ENCODE measurements at regions not wholly inside any gene's neighbourhood (a gene's known extent, or its start where the extent isn't known, plus 50 kb on each side); places are given as distances from the start of the nearest gene placed in this dataset.
"Not testable (repeated sequence)": the region's sequence is repeated elsewhere in the genome, so short reads cannot be mapped to it uniquely, and the experiment has no call there.

- POLR2A ChIA-PET; ATAC-seq; H3K4me1 ChIP-seq; H3K27ac ChIP-seq; DNase-seq (ENCODE audit: low read depth in 1 of 2, low spot score in 1 of 2); H3K4me3 ChIP-seq; FAIRE-seq; H3K9me3 ChIP-seq; CTCF ChIA-PET: not testable (repeated sequence)
- WGBS (ENCODE audit: missing lambda C conversion rate) = 0% methylated on average over 1 of the region's 46 CpGs
- 0 out of 3 replicates have a peak overlapping the region, but pooled peaks have one; percentile 25 for H3K4me2 ChIP-seq
Observed at GRCh38 chr9:63450836-63451235, 1834.2 kb downstream of the FOXD4L5 start.

GRCh38 chr9:63425123-63425522 lies 1859.9 kb downstream of the FOXD4L5 start:
- WGBS (ENCODE audit: missing lambda C conversion rate) = 100% methylated on average over 2 of the region's 3 CpGs

GRCh38 chr9:63390897-63391296 lies 1894.1 kb downstream of the FOXD4L5 start:
- no CpG with 5 or more reads among the region's 3 CpGs for WGBS (ENCODE audit: missing lambda C conversion rate)
- H3K9me3 ChIP-seq; POLR2A ChIA-PET; H3K4me2 ChIP-seq; H3K4me3 ChIP-seq; H3K4me1 ChIP-seq; FAIRE-seq; ATAC-seq; CTCF ChIA-PET; H3K27ac ChIP-seq; DNase-seq (ENCODE audit: low read depth in 1 of 2, low spot score in 1 of 2): not testable (repeated sequence)

More at GRCh38 chr9:63425123-63425522, 1859.9 kb downstream of the FOXD4L5 start:
- DNase-seq (ENCODE audit: low read depth in 1 of 2, low spot score in 1 of 2); ATAC-seq; H3K4me2 ChIP-seq; POLR2A ChIA-PET; H3K4me1 ChIP-seq; H3K9me3 ChIP-seq; H3K4me3 ChIP-seq; CTCF ChIA-PET; H3K27ac ChIP-seq; FAIRE-seq: not testable (repeated sequence)

GRCh38 chr9:63385479-63385878 lies 1899.5 kb downstream of the FOXD4L5 start:
- H3K9me3 ChIP-seq; DNase-seq (ENCODE audit: low read depth in 1 of 2, low spot score in 1 of 2); H3K4me3 ChIP-seq; FAIRE-seq; H3K27ac ChIP-seq; POLR2A ChIA-PET; H3K4me2 ChIP-seq; ATAC-seq; H3K4me1 ChIP-seq; CTCF ChIA-PET: not testable (repeated sequence)
- WGBS (ENCODE audit: missing lambda C conversion rate) = 33% methylated on average over 4 of the region's 28 CpGs

- DNase-seq (ENCODE audit: low read depth in 1 of 2, low spot score in 1 of 2); H3K4me3 ChIP-seq; H3K4me1 ChIP-seq; ATAC-seq; CTCF ChIA-PET; POLR2A ChIA-PET; H3K4me2 ChIP-seq; H3K27ac ChIP-seq; H3K9me3 ChIP-seq; FAIRE-seq: not testable (repeated sequence)
- 77% methylated on average over 12 of the region's 12 CpGs for WGBS (ENCODE audit: missing lambda C conversion rate)
Observed at GRCh38 chr9:63379864-63380263, 1905.1 kb downstream of the FOXD4L5 start.

- ATAC-seq; H3K4me1 ChIP-seq; H3K27ac ChIP-seq; H3K4me3 ChIP-seq; POLR2A ChIA-PET; H3K4me2 ChIP-seq; CTCF ChIA-PET; FAIRE-seq; DNase-seq (ENCODE audit: low read depth in 1 of 2, low spot score in 1 of 2); H3K9me3 ChIP-seq: not testable (repeated sequence)
- 92% methylated on average over 2 of the region's 4 CpGs for WGBS (ENCODE audit: missing lambda C conversion rate)
Observed at GRCh38 chr9:63354219-63354618, 1930.8 kb downstream of the FOXD4L5 start.

GRCh38 chr9:63347347-63347746 lies 1937.7 kb downstream of the FOXD4L5 start:
- POLR2A ChIA-PET; H3K27ac ChIP-seq; H3K4me2 ChIP-seq; H3K4me1 ChIP-seq; FAIRE-seq; DNase-seq (ENCODE audit: low read depth in 1 of 2, low spot score in 1 of 2); ATAC-seq; H3K4me3 ChIP-seq; H3K9me3 ChIP-seq; CTCF ChIA-PET: not testable (repeated sequence)
- 79% methylated on average over 2 of the region's 3 CpGs for WGBS (ENCODE audit: missing lambda C conversion rate)

GRCh38 chr9:63346310-63347048 lies 1938.5 kb downstream of the FOXD4L5 start:
- POLR2A ChIA-PET, CTCF ChIA-PET, H3K4me3 ChIP-seq, H3K4me1 ChIP-seq, FAIRE-seq, H3K9me3 ChIP-seq, ATAC-seq: not testable (repeated sequence)
- peak overlapping the region; percentile 54 for H3K4me2 ChIP-seq
- 12% methylated on average over 11 of the region's 14 CpGs for WGBS (ENCODE audit: missing lambda C conversion rate)
- peak overlapping the region; percentile 56 to 75 for H3K27ac ChIP-seq
- DNase-seq (ENCODE audit: low read depth in 1 of 2, low spot score in 1 of 2) = peak in 1 of 2 experiments; percentile 73

GRCh38 chr9:63344408-63344807 lies 1940.6 kb downstream of the FOXD4L5 start:
- FAIRE-seq; H3K9me3 ChIP-seq; H3K4me3 ChIP-seq; H3K4me1 ChIP-seq; CTCF ChIA-PET; H3K27ac ChIP-seq; ATAC-seq; POLR2A ChIA-PET; H3K4me2 ChIP-seq; DNase-seq (ENCODE audit: low read depth in 1 of 2, low spot score in 1 of 2): not testable (repeated sequence)
- WGBS (ENCODE audit: missing lambda C conversion rate) = 65% methylated on average over 3 of the region's 5 CpGs

GRCh38 chr9:63342528-63342927 lies 1942.5 kb downstream of the FOXD4L5 start:
- FAIRE-seq, H3K4me2 ChIP-seq, POLR2A ChIA-PET, ATAC-seq, H3K9me3 ChIP-seq, CTCF ChIA-PET, H3K4me3 ChIP-seq: not testable (repeated sequence)
- Histone ChIP-seq H3K4me1 (peaks cover 11% of the 10 kb centered on the region), H3K27ac (0 out of 6 replicates have a peak overlapping the region, but pooled peaks of 1 of the 2 experiments have one; percentile 54)
- peak in 1 of 2 experiments; percentile 46 for DNase-seq (ENCODE audit: low read depth in 1 of 2, low spot score in 1 of 2)
- WGBS (ENCODE audit: missing lambda C conversion rate) = 6% methylated on average over 2 of the region's 4 CpGs

Data from A549 (cell line).